Smooth muscle cell (in vitro differentiated cells): ENCODE measurements at regions not wholly inside any gene's neighbourhood (a gene's known extent, or its start where the extent isn't known, plus 50 kb on each side); places are given as distances from the start of the nearest gene placed in this dataset.

Source experiments
- DNase-seq: peaks from one replicate; lab custom pipeline; 2025; ENCODE audit not compliant: unreplicated experiment; lab: John Stamatoyannopoulos, UW
- H2AFZ ChIP-seq: fragments of 200-600 bp; sonication (generic); 2 replicates; pipeline ENCODE4 v1.6.0; 2016; ENCODE audit warnings: antibody characterized with exemption, low read depth, mild to moderate bottlenecking
- H3F3A ChIP-seq: fragments of 200-600 bp; sonication (generic); 2 replicates; pipeline ENCODE4 v1.6.0; 2017; ENCODE audit warnings: antibody characterized with exemption, low read depth
- H3K27ac ChIP-seq: fragments of 200-600 bp; sonication (generic); 2 replicates; pipeline ENCODE4 v1.5.1; 2016; ENCODE audit warnings: low read depth, mild to moderate bottlenecking
- H3K27me3 ChIP-seq: fragments of 200-600 bp; sonication (generic); 2 replicates; pipeline ENCODE4 v1.6.1; 2016; ENCODE audit warnings: low read depth, mild to moderate bottlenecking
- H3K36me3 ChIP-seq: fragments of 200-600 bp; sonication (generic); 2 replicates; pipeline ENCODE4 v1.5.1; 2016; ENCODE audit warnings: low read depth
- H3K4me1 ChIP-seq: fragments of 200-600 bp; sonication (generic); 2 replicates; pipeline ENCODE4 v1.5.1; 2016; ENCODE audit warnings: low read depth
- H3K4me2 ChIP-seq: fragments of 200-600 bp; sonication (generic); 2 replicates; pipeline ENCODE4 v1.6.0; 2016; ENCODE audit warnings: mild to moderate bottlenecking
- H3K4me3 ChIP-seq: fragments of 200-600 bp; sonication (generic); 2 replicates; pipeline ENCODE4 v1.5.1; 2016; ENCODE audit warnings: mild to moderate bottlenecking
- H3K79me2 ChIP-seq: fragments of 200-600 bp; sonication (generic); 2 replicates; pipeline ENCODE4 v1.6.0; 2016; ENCODE audit warnings: low read depth, mild to moderate bottlenecking
- H3K9ac ChIP-seq: fragments of 200-600 bp; sonication (generic); 2 replicates; pipeline ENCODE4 v1.6.0; 2016; ENCODE audit warnings: low read depth
- H3K9me3 ChIP-seq: fragments of 200-600 bp; sonication (generic); replicated peaks from 2 replicates; pipeline ENCODE4 v1.5.1; 2016; ENCODE audit warnings: low read depth
- H4K20me1 ChIP-seq: fragments of 200-600 bp; sonication (generic); 2 replicates; pipeline ENCODE4 v1.6.0; 2016; ENCODE audit warnings: low read depth
- WGBS: methylation state at CpG from one replicate; pipeline ENCODE4 v1.1.7; 2016; ENCODE audit warnings: low lambda C conversion rate; 5-methylcytosine and 5-hydroxymethylcytosine counted together
- TF ChIP-seq, protein P1 (sequence below): fragments of 200-600 bp; sonication (generic); IDR thresholded peaks from 2 replicates; pipeline ENCODE4 v1.5.1; 2017; ENCODE audit warnings: borderline replicate concordance, mild to moderate bottlenecking, antibody characterized with exemption; ENCODE audit not compliant: insufficient read depth, poor library complexity, severe bottlenecking

DNA sequence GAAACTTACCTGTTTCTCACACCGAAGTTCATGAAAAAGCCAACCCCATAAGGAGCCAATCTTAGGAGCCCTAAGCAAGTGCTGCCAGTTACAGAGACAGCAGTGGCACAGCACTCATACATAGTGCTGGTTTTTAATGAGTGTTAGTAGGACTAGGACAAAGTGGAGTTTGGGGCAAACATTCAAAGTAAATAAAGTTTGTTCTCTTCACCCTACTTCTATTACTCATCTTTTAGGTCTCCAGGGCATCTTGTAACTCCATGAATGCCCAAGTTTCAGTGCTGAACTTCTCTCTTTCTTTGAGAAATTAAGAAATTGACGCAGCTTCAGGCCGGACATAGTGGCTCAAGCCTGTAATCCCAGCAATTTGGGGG lies 584.7 kb downstream of the EBF1 start:
- H3K36me3 ChIP-seq, result no peaks in the 10 kb centered on the region
- no peak overlapping the region for H3K4me2 ChIP-seq
- H3F3A ChIP-seq, result no peaks in the 10 kb centered on the region
- no peak overlapping the region for H2AFZ ChIP-seq
- DNase-seq, result no peak
- no peaks in the 10 kb centered on the region for H4K20me1 ChIP-seq
- WGBS, result 92% methylated on average over 3 of the region's 3 CpGs
- H3K9me3 ChIP-seq, result no peaks in the 10 kb centered on the region
- no peaks in the 10 kb centered on the region for H3K27me3 ChIP-seq
- H3K4me3 ChIP-seq, result no peak overlapping the region
- H3K4me1 ChIP-seq, result peaks cover 2% of the 10 kb centered on the region
- no peaks in the 10 kb centered on the region for H3K79me2 ChIP-seq
- H3K9ac ChIP-seq, result no peak overlapping the region
- no peak overlapping the region for H3K27ac ChIP-seq
- TF ChIP-seq, protein P1, sequence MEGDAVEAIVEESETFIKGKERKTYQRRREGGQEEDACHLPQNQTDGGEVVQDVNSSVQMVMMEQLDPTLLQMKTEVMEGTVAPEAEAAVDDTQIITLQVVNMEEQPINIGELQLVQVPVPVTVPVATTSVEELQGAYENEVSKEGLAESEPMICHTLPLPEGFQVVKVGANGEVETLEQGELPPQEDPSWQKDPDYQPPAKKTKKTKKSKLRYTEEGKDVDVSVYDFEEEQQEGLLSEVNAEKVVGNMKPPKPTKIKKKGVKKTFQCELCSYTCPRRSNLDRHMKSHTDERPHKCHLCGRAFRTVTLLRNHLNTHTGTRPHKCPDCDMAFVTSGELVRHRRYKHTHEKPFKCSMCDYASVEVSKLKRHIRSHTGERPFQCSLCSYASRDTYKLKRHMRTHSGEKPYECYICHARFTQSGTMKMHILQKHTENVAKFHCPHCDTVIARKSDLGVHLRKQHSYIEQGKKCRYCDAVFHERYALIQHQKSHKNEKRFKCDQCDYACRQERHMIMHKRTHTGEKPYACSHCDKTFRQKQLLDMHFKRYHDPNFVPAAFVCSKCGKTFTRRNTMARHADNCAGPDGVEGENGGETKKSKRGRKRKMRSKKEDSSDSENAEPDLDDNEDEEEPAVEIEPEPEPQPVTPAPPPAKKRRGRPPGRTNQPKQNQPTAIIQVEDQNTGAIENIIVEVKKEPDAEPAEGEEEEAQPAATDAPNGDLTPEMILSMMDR, result no peak

DNA sequence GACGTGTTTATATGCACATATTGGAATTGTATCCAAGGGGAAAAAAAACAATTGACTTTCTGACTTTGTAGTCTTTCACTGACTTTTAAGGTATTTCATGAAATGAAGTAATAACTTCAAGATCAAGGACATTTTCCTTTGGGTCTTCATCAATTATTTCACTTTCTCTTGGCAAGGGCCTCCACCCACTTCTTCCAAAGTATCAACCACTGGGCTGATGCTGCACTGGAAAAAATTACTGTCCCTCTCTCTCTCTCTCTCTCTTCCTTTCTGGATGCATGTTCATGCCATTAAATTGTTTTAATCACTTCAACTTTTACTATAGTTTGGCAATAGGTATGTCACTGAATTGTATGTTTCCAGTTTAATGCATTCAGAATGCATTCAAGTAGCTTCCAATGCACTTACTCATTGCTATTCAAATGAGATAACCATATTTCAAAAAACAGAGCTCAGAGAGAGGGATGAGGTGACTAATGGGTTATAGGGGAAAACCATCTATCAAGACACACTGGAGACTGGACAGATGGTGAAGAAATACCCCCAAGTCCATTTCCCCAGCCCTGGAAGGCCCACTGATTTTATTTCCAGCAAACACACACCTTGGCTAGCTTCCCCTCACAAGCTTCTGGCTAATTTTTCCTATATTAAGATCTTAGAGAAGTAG lies 585.3 kb downstream of the EBF1 start:
- Histone ChIP-seq H3K9ac (no peak overlapping the region), H3K9me3 (no peaks in the 10 kb centered on the region), H3K36me3 (no peaks in the 10 kb centered on the region), H2AFZ (no peak overlapping the region), H3K27ac (no peak overlapping the region), H3K27me3 (no peaks in the 10 kb centered on the region), H3K4me2 (no peak overlapping the region), H3K79me2 (no peaks in the 10 kb centered on the region), H4K20me1 (no peaks in the 10 kb centered on the region), H3K4me3 (no peak overlapping the region), H3F3A (no peaks in the 10 kb centered on the region), H3K4me1 (peaks cover 2% of the 10 kb centered on the region)
- TF ChIP-seq, protein P1, result no peak
- no peak for DNase-seq
- 86% methylated on average over 1 of the region's 1 CpG for WGBS

DNA sequence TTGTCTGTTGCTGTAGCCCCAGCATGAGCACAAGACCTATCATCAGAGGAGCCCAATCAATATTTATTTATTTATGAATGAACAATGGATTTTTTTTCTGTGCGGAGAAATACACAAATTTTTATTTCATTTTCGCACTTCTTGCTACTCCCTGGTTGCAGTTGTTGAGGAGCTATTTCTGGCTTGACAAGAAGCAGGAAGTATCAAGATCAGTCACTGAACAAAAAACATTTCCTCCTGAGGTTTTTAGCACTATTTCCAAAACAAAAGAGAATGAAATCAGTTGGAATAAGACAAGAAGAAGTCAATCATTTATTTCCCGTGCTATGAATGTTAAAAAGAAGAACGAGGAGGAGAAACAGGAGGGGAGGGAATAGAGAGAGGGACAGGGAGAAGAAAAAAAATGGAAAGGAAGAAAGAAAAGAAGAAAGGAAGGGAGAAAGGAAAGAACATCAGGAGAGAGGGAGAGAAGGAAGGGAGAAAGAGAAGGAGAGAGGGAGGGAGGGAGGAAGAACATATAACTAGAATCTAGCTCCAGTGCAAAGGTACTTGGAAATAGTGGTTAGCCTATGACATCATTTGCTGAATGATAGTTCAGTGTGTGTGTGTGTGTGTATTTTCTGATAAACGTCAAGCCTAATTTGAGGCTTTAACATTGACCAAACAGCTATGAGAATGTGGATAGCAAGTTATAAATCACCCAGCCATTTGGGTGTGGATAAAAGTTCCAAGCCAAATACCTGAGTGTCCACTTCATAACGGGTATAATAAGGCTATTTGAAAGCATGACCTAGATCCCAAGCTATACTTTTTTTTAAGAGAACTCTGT lies 586.0 kb downstream of the EBF1 start:
- no peaks in the 10 kb centered on the region for H3K36me3 ChIP-seq
- DNase-seq, result no peak
- 82% methylated on average over 6 of the region's 6 CpGs for WGBS

More for the DNA sequence above, 586.0 kb downstream of the EBF1 start:
- Histone ChIP-seq H3K4me2 (no peak overlapping the region), H3K79me2 (no peaks in the 10 kb centered on the region), H3K9me3 (no peaks in the 10 kb centered on the region), H3K27me3 (no peaks in the 10 kb centered on the region), H3F3A (no peaks in the 10 kb centered on the region), H4K20me1 (no peaks in the 10 kb centered on the region), H2AFZ (no peak overlapping the region), H3K27ac (no peak overlapping the region), H3K4me1 (peaks cover 2% of the 10 kb centered on the region), H3K9ac (no peak overlapping the region), H3K4me3 (no peak overlapping the region)
- TF ChIP-seq, protein P1, result no peak
